H1 (cell line): ENCODE measurements at regions not wholly inside any gene's neighbourhood (a gene's known extent, or its start where the extent isn't known, plus 50 kb on each side); places are given as distances from the start of the nearest gene placed in this dataset.
"Not testable (repeated sequence)": the region's sequence is repeated elsewhere in the genome, so short reads cannot be mapped to it uniquely, and the experiment has no call there.

Source experiments
- CTCF ChIA-PET: fragments of 300-600 bp; sonication (Branson Sonifier 250); formaldehyde crosslinking; loops from one replicate; lab custom pipeline; 2021; ENCODE audit not compliant: partially characterized antibody; lab: Charles Lee
- POLR2A ChIA-PET: fragments of 300-600 bp; sonication (Branson Sonifier 250); formaldehyde crosslinking; loops from one replicate; lab custom pipeline; 2021; ENCODE audit warnings: inconsistent platforms; ENCODE audit not compliant: partially characterized antibody; lab: Charles Lee
- DNase-seq, 2 experiments: peaks; one replicate each; pipeline versions ENCODE4 v3.0.0 to v3.0.0-alpha.2; 2010 to 2022; ENCODE audit warnings: low spot score in 2 of 2, low read depth in 1 of 2, mixed read lengths in 1 of 2
- FAIRE-seq: peaks from 2 replicates; lab custom pipeline; 2011; peaks lifted over from hg19 to GRCh38; lab: Jason Lieb, UNC
- H2AFZ ChIP-seq: 2 replicates; pipeline ENCODE4 v1.8.1; 2012; ENCODE audit warnings: low read length, inconsistent platforms
- H2AK5ac ChIP-seq: 2 replicates; pipeline ENCODE4 v1.6.1; 2013; ENCODE audit warnings: low read depth, low read length
- H2BK120ac ChIP-seq: replicated peaks from 2 replicates; pipeline ENCODE3; 2013; ENCODE audit warnings: low read depth, low read length, inconsistent platforms
- H2BK12ac ChIP-seq: 2 replicates; pipeline ENCODE4 v1.6.1; 2013; ENCODE audit warnings: low read depth, low read length
- H2BK15ac ChIP-seq: 2 replicates; pipeline ENCODE4 v1.6.1; 2013; ENCODE audit warnings: low read length
- H2BK20ac ChIP-seq: 2 replicates; pipeline ENCODE4 v1.6.1; 2013; ENCODE audit warnings: low read length
- H2BK5ac ChIP-seq: 2 replicates; pipeline ENCODE4 v1.6.1; 2013; ENCODE audit warnings: low read depth, low read length
- H3K14ac ChIP-seq: 2 replicates; pipeline ENCODE4 v1.6.1; 2013; ENCODE audit warnings: inconsistent platforms; ENCODE audit not compliant: insufficient read length
- H3K18ac ChIP-seq: 2 replicates; pipeline ENCODE4 v1.6.1; 2013; ENCODE audit warnings: low read length; ENCODE audit errors: extremely low read depth
- H3K23ac ChIP-seq: 2 replicates; pipeline ENCODE4 v1.6.1; 2013; ENCODE audit warnings: inconsistent platforms; ENCODE audit not compliant: insufficient read length
- H3K23me2 ChIP-seq: 2 replicates; pipeline ENCODE4 v1.6.1; 2013; ENCODE audit warnings: low read depth, low read length
- H3K27ac ChIP-seq: 2 replicates; pipeline ENCODE4 v1.6.1; 2011; ENCODE audit warnings: low read depth, low read length, inconsistent platforms
- H3K27me3 ChIP-seq, 4 experiments: replicated peaks in 1 of 4; 1 replicate in 1 of 4; 2 replicates in 3 of 4; pipeline versions ENCODE4 v1.6.1 to v1.8.1; 2011 to 2013; ENCODE audit warnings: low read length in 3 of 4, mild to moderate bottlenecking in 3 of 4, inconsistent platforms in 2 of 4, mixed read lengths in 2 of 4, moderate library complexity in 1 of 4; ENCODE audit not compliant: control insufficient read depth in 3 of 4, insufficient read depth in 3 of 4; ENCODE audit errors: extremely low read depth in 1 of 4
- H3K36me3 ChIP-seq, 4 experiments: 2 replicates each; pipeline versions ENCODE4 v1.6.1 to v1.8.1; 2011 to 2013; ENCODE audit warnings: mild to moderate bottlenecking in 4 of 4, low read length in 3 of 4, moderate library complexity in 2 of 4, control low read depth in 1 of 4, inconsistent platforms in 1 of 4; ENCODE audit not compliant: insufficient read depth in 4 of 4, control insufficient read depth in 2 of 4
- H3K4ac ChIP-seq: replicated peaks from 2 replicates; pipeline ENCODE3; 2013; ENCODE audit warnings: low read length, low read depth, mixed read lengths, inconsistent platforms; ENCODE audit not compliant: insufficient read length
- H3K4me1 ChIP-seq, 4 experiments: replicated peaks in 1 of 4; 1 replicate in 1 of 4; 2 replicates in 3 of 4; pipeline versions ENCODE4 v1.6.1 to v1.8.1; 2011 to 2013; ENCODE audit warnings: low read length in 3 of 4, inconsistent platforms in 2 of 4, mixed read lengths in 1 of 4; ENCODE audit not compliant: insufficient read depth in 4 of 4, control insufficient read depth in 3 of 4
- H3K4me2 ChIP-seq, 2 experiments: 2 replicates each; pipeline versions ENCODE4 v1.6.1 to v1.8.1; 2011 to 2013; ENCODE audit warnings: low read depth in 2 of 2, low read length in 2 of 2, control low read depth in 1 of 2, inconsistent platforms in 1 of 2, mild to moderate bottlenecking in 1 of 2; ENCODE audit not compliant: insufficient read depth in 1 of 2
- H3K4me3 ChIP-seq, 4 experiments: fragments of 200-600, 300-600 bp in 1 of 4; sonication (generic), shearing (Covaris generic), sonication (Bioruptor Twin) in 1 of 4; 2 replicates each; pipeline versions ENCODE4 v1.5.1 to v1.8.1; 2011 to 2016; ENCODE audit warnings: low read length in 4 of 4, low read depth in 3 of 4, control low read depth in 2 of 4, inconsistent platforms in 2 of 4, mild to moderate bottlenecking in 2 of 4, mixed read lengths in 1 of 4, moderate library complexity in 1 of 4; ENCODE audit not compliant: insufficient read depth in 2 of 4; ENCODE audit errors: extremely low read depth in 1 of 4
- H3K56ac ChIP-seq: replicated peaks from 2 replicates; pipeline ENCODE3; 2013; ENCODE audit warnings: low read depth, mild to moderate bottlenecking, mixed read lengths, low read length, inconsistent platforms; ENCODE audit not compliant: insufficient read length
- H3K79me1 ChIP-seq: 2 replicates; pipeline ENCODE4 v1.6.1; 2013; ENCODE audit warnings: low read depth, low read length, control low read depth
- H3K79me2 ChIP-seq, 2 experiments: 2 replicates each; pipeline versions ENCODE4 v1.6.1 to v1.8.1; 2012 to 2013; ENCODE audit warnings: low read length in 2 of 2, mild to moderate bottlenecking in 2 of 2, inconsistent platforms in 1 of 2; ENCODE audit not compliant: insufficient read depth in 2 of 2, control insufficient read depth in 1 of 2
- H3K9ac ChIP-seq, 4 experiments: replicated peaks in 1 of 4; 1 replicate in 1 of 4; 2 replicates in 3 of 4; pipeline versions ENCODE4 v1.6.1 to v1.8.1; 2011 to 2013; ENCODE audit warnings: low read depth in 3 of 4, low read length in 3 of 4, control low read depth in 2 of 4, mild to moderate bottlenecking in 2 of 4, moderate library complexity in 2 of 4, inconsistent platforms in 1 of 4; ENCODE audit errors: extremely low read depth in 1 of 4
- H3K9me3 ChIP-seq, 2 experiments: 2 replicates each; pipeline versions ENCODE4 v1.6.1 to v1.8.1; 2012 to 2013; ENCODE audit warnings: mild to moderate bottlenecking in 2 of 2, moderate library complexity in 2 of 2, control low read depth in 1 of 2, inconsistent platforms in 1 of 2, low read depth in 1 of 2, low read length in 1 of 2, mixed read lengths in 1 of 2; ENCODE audit not compliant: insufficient read depth in 2 of 2
- H4K20me1 ChIP-seq, 2 experiments: replicated peaks in 1 of 2; 2 replicates each; pipeline versions ENCODE3 to v1.8.1; 2011 to 2013; ENCODE audit warnings: inconsistent platforms in 2 of 2, low read length in 2 of 2, mild to moderate bottlenecking in 1 of 2; ENCODE audit not compliant: insufficient read depth in 2 of 2, control insufficient read depth in 1 of 2
- H4K5ac ChIP-seq: 2 replicates; pipeline ENCODE4 v1.6.1; 2013; ENCODE audit warnings: low read length, low read depth, mixed read lengths, inconsistent platforms; ENCODE audit not compliant: insufficient read length
- H4K8ac ChIP-seq: 2 replicates; pipeline ENCODE4 v1.8.0; 2013; ENCODE audit warnings: mild to moderate bottlenecking, moderate library complexity, low read length, inconsistent platforms; ENCODE audit not compliant: insufficient read depth; ENCODE audit errors: extremely low read depth
- H4K91ac ChIP-seq: replicated peaks from 2 replicates; pipeline ENCODE3; 2013; ENCODE audit warnings: low read length, mixed read lengths, inconsistent platforms; ENCODE audit not compliant: insufficient read length
- WGBS, 2 experiments: shearing (Covaris generic) in 1 of 2; methylation state at CpG; one replicate each; pipeline versions ENCODE4 v1.1.6 to v1.1.7; 2013 to 2015; ENCODE audit warnings: low lambda C conversion rate in 2 of 2, mixed read lengths in 2 of 2, inconsistent platforms in 1 of 2, low coverage in 1 of 2, missing lambda C conversion rate in 1 of 2; ENCODE audit not compliant: insufficient replicate concordance in 2 of 2, insufficient coverage in 1 of 2, insufficient read length in 1 of 2; ENCODE audit errors: extremely low coverage in 1 of 2, missing lambda C conversion rate in 1 of 2; 5-methylcytosine and 5-hydroxymethylcytosine counted together

DNA sequence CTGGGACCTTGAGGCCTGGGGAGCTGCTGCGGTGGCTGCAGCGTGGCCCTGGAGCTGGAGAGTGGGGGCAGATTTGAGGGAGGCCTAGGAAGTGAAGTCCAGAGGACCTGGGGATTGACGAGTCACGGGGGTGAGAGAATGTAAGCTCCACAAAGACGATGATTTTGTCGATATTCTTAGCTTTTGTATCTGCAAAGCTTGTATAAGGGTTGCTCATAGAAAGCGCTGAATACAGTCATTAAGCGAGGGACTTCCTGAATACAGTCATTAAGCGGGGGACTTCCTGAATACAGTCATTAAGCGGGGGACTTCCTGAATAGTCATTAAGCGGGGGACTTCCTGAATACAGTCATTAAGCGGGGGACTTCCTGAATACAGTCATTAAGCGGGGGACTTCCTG, 89.3 kb upstream of the FRMD1 start:
- H3K9ac ChIP-seq, H4K20me1 ChIP-seq, H2BK12ac ChIP-seq, H3K9me3 ChIP-seq, H2BK120ac ChIP-seq, H3K23ac ChIP-seq, H4K91ac ChIP-seq, H2AFZ ChIP-seq, H2BK5ac ChIP-seq, H4K8ac ChIP-seq, H3K4me1 ChIP-seq, FAIRE-seq, H3K79me1 ChIP-seq, H3K79me2 ChIP-seq, H2AK5ac ChIP-seq, H3K4me2 ChIP-seq, H3K36me3 ChIP-seq, H4K5ac ChIP-seq, H3K14ac ChIP-seq, H3K4me3 ChIP-seq, H3K4ac ChIP-seq, H3K27ac ChIP-seq, H3K23me2 ChIP-seq, H3K27me3 ChIP-seq, H3K56ac ChIP-seq, H2BK20ac ChIP-seq: not testable (repeated sequence)
- Histone ChIP-seq H2BK15ac (peak overlapping the region; percentile 53; the same call in 1 of the 2 replicates), H3K18ac (0 out of 2 replicates have a peak overlapping the region, but pooled peaks have one; percentile 20)
- POLR2A ChIA-PET = interaction anchor here (1.0 to 1.3 kb wide), 2 partner anchors 11 to 15 kb away, joined by 3 to 4 read pairs; no protein-coding TSS in a partner anchor
- DNase-seq = peak in 1 of 2 experiments; percentile 13
- WGBS, 2 experiments = 91% methylated on average over 10 of the region's 13 CpGs; no CpG with 5 or more reads in 1 of the 2 experiments
- CTCF ChIA-PET = interaction anchor here (0.6 kb wide), 1 partner anchor 239 kb away, joined by 3 read pairs; no protein-coding TSS in a partner anchor
